Choroid plexus epithelial cell (primary cell): ENCODE measurements at regions not wholly inside any gene's neighbourhood (a gene's known extent, or its start where the extent isn't known, plus 50 kb on each side); places are given as distances from the start of the nearest gene placed in this dataset.

Experiments
- DNase-seq: peaks from one replicate; pipeline ENCODE4 v3.0.0-alpha.2; 2010; ENCODE audit warnings: low read depth
- H3K4me3 ChIP-seq: 2 replicates; pipeline ENCODE4 v1.5.1; 2011; ENCODE audit warnings: low read depth, mild to moderate bottlenecking, control low read depth, low read length, moderate library complexity
- TF ChIP-seq, protein P1 (sequence below): conservative IDR thresholded peaks from 2 replicates; pipeline ENCODE4 v1.5.1; 2011; ENCODE audit warnings: low read depth, mild to moderate bottlenecking, control low read depth, inconsistent platforms, low read length, moderate library complexity

- H3K4me3 ChIP-seq, result no peak overlapping the region
- DNase-seq, result no peak
- TF ChIP-seq, protein P1, sequence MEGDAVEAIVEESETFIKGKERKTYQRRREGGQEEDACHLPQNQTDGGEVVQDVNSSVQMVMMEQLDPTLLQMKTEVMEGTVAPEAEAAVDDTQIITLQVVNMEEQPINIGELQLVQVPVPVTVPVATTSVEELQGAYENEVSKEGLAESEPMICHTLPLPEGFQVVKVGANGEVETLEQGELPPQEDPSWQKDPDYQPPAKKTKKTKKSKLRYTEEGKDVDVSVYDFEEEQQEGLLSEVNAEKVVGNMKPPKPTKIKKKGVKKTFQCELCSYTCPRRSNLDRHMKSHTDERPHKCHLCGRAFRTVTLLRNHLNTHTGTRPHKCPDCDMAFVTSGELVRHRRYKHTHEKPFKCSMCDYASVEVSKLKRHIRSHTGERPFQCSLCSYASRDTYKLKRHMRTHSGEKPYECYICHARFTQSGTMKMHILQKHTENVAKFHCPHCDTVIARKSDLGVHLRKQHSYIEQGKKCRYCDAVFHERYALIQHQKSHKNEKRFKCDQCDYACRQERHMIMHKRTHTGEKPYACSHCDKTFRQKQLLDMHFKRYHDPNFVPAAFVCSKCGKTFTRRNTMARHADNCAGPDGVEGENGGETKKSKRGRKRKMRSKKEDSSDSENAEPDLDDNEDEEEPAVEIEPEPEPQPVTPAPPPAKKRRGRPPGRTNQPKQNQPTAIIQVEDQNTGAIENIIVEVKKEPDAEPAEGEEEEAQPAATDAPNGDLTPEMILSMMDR, result no peak
Observed at GRCh38 chr2:143833015-143833660, 686.8 kb downstream of the ZEB2 start.

- TF ChIP-seq, protein P1, result no peak
- no peak overlapping the region for H3K4me3 ChIP-seq
Observed at GRCh38 chr2:143830476-143830875, 689.4 kb downstream of the ZEB2 start.

GRCh38 chr2:143828763-143829537 lies 691.0 kb downstream of the ZEB2 start:
- H3K4me3 ChIP-seq, result no peak overlapping the region
- DNase-seq, result no peak
- TF ChIP-seq, protein P1, result no peak

More at GRCh38 chr2:143830476-143830875, 689.4 kb downstream of the ZEB2 start:
- DNase-seq, result no peak

DNA sequence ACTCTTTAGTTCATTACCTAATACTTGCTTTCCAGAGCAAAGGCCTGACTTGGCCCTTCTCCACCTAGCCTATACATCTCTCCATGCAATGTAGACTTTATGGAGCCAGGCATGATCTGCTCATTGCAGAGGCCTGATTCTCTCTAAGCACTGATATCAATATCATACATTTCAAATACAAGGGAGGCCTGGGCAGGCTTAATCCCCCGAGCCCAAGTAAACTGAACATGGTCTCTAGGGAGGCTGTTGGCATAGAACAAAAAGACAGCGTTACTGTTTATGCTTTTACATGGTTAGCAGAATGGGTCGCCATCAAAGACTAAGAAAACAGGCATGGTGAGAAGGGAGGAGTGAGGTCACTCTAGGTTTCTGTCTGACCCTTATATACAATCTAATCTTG lies 695.1 kb downstream of the ZEB2 start:
- no peak for DNase-seq
- TF ChIP-seq, protein P1, result no peak
- H3K4me3 ChIP-seq, result no peak overlapping the region

GRCh38 chr2:143823876-143824275 lies 694.7 kb downstream of the ARHGAP15 start:
- no peak for DNase-seq
- no peak overlapping the region for H3K4me3 ChIP-seq
- TF ChIP-seq, protein P1, result no peak

DNA sequence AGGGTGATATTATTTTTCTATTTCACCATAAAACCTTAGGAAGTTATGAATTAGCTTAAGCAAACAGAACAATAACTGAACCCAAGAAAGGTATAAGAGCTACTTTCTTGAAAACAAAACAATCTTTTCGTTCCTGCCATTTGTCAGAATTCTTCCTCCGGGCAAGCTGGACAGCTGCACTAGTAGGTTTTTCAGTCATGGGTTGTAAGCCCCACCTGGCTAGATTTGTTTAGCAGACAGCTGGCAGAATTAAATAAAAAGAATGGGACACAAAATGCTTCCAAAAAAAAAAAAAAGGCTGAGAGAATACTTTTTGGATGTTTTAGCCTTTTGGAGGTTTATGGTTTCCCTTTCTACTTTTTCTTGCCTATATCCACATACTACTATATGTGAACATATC lies 694.1 kb downstream of the ARHGAP15 start:
- no peak overlapping the region for H3K4me3 ChIP-seq

More for the DNA sequence above, 694.1 kb downstream of the ARHGAP15 start:
- TF ChIP-seq, protein P1, result no peak
- no peak for DNase-seq
